ENCODE measurements at regions not wholly inside any gene's neighbourhood (a gene's known extent, or its start where the extent isn't known, plus 50 kb on each side); places are given as distances from the start of the nearest gene placed in this dataset.
"Not testable (repeated sequence)": the region's sequence is repeated elsewhere in the genome, so short reads cannot be mapped to it uniquely, and the experiment has no call there.

DNA sequence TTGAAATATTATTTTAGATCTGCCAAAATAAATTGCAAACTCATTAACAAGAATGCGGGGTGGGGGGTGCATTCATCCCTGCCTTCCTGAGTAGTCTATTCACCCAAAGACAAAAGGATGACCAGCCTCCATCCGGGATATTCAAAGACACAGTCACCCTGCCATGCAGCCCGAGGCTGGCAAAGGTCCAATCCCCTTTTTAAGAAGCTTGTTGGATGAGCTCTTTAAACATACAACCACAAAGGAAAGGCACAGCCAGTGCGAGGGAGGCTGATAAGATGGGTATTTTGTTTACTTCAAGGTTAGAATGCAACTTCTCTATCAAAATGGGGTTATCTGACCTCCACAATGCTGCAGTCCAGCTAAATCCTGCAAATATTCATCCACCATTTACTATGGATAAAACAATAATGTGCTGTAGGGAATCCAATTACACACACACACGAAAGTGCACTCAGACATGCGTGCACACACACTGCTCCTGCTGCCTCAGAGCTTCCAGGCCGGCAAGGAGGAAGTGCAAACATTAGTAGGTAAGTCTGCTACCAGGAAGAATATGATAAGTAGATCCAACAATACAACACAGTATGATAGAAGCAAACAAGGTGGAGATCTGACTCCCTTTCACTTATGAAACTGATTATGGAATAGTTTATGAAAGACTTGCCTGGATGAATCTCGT lies 133.6 kb downstream of the CCDC74A start:
- ATAC-seq; DNase-seq (ENCODE audit: missing footprints); intact Hi-C loops (cut with DNase I): not testable (repeated sequence)

DNA sequence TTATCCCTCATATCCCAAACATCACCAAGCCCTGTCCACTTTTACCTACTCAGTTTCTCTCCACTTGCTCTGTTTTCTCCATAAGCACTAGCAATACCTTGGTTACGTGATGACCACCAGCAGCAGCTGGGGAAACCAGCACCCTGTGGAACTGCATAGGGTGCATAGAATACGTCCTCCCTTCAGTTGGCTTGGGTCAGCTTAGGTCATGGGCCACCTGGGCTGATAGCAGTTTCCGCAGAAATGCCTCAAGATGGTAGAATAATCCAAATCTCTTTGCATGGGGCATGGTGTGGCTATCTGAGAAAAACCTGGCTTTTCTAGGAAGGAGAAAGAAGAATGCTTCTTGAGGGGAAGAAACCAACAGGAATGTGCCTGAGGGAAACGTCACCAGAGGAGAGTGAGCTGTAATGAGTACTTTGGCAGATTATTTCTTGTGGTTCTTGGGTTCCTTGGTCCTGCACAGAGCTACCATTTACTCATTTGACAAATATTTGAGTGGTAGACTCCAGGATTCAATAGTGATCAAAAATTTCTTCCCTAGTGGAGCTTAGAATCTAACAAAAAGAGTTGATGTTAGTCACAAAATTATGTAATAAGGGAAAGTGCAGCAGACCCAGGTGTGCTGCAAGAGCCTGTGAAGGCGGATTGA lies 134.3 kb downstream of the CCDC74A start:
- intact Hi-C loops (cut with DNase I); DNase-seq (ENCODE audit: missing footprints); ATAC-seq: not testable (repeated sequence)

- DNase-seq (ENCODE audit: missing footprints); intact Hi-C loops (cut with DNase I); ATAC-seq: not testable (repeated sequence)
Measured at GRCh38 chr2:131663501-131663900, 135.8 kb downstream of the CCDC74A start.

DNA sequence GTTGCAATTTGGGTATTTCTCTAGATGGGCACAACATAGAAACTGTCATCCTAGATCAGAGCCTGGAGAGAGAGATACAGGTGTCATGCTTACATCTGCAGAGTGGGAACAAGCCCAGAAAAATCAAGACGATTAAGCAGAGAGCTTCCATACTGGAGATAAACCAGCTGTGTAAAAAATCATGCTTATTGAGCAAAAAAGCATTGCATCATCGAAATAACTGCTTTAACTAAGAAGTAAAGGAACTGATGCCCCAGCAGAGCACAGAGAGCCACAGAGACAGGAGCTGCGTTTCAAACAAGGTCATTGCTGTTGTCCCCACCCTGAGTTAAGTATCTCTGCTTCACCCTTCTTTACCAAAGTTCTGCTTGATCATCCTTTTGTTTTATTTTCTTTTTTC lies 138.0 kb downstream of the CCDC74A start:
- DNase-seq (ENCODE audit: missing footprints); intact Hi-C loops (cut with DNase I); ATAC-seq: not testable (repeated sequence)

DNA sequence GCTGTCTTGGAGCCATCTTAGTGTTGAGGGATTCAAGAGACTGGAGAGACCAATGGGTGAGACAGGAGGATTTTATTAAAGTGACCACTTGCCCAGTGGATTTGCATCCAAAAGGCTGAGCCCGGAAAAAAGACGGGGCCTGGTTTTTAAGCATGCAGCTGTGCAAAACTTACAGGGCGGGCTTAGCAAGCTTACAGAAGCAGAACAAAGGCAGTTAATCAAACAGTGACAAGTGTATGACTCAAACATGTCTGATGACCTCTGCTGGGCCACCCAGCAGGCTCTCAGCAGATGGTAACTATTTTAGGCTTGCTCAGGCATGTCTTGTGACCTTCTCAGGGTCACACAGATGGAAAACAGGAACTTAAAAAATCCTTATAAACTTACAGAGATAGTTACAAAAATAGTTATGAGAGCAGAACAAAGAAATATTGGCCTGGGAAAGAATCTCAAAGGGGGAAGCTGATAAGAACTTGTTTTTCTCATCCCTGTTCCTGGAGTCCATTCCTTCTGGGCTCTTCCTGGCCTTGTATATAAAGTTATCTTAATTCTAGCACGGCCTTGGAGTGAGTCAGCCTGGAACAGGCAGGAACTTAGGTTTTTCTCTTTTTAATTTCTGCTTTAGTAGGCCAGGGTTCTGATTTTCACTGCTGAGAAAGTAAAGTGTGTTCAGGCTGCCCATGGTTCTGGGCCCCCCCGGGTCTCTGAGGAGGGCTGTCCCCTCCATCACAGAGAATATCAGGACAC lies 141.3 kb downstream of the CCDC74A start:
- intact Hi-C loops (cut with DNase I); DNase-seq (ENCODE audit: missing footprints); ATAC-seq: not testable (repeated sequence)

DNA sequence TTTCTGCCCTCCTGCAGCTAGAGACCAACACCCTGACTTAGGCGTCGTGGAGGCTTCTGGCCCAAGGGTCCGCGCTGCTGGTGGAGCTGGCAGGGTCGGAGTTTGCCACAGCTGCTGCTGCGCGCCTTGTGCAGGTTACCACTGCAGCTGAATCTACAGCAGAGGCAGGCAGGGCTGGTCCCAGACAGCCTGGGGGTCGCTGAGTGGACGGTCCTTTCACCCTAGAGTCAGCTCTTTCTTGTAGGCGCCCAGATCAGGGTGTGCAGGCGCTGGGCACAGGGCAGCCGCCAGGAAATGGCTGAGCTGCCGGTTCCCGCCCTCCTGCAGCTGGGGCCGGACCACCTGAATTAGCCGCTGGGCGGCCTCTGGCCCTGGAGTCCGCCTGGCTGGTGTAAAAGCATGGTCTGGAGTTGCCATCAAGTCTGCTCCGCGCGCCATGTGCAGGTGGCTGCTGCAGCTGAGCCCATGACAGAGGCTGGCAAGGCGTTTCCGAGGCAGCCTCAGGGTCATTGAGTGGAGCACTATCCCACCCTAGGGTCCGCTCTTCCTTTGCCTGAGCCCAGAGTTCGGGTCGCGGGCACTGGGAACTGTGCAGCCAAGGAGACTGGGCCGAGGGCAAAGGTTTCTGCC lies 144.3 kb downstream of the CCDC74A start:
- intact Hi-C loops (cut with DNase I), result loop anchor here (2.0 to 10.0 kb wide), 2 partner anchors 259 to 473 kb away; no protein-coding TSS in a partner anchor
- not testable (repeated sequence) for DNase-seq (ENCODE audit: missing footprints); ATAC-seq

DNA sequence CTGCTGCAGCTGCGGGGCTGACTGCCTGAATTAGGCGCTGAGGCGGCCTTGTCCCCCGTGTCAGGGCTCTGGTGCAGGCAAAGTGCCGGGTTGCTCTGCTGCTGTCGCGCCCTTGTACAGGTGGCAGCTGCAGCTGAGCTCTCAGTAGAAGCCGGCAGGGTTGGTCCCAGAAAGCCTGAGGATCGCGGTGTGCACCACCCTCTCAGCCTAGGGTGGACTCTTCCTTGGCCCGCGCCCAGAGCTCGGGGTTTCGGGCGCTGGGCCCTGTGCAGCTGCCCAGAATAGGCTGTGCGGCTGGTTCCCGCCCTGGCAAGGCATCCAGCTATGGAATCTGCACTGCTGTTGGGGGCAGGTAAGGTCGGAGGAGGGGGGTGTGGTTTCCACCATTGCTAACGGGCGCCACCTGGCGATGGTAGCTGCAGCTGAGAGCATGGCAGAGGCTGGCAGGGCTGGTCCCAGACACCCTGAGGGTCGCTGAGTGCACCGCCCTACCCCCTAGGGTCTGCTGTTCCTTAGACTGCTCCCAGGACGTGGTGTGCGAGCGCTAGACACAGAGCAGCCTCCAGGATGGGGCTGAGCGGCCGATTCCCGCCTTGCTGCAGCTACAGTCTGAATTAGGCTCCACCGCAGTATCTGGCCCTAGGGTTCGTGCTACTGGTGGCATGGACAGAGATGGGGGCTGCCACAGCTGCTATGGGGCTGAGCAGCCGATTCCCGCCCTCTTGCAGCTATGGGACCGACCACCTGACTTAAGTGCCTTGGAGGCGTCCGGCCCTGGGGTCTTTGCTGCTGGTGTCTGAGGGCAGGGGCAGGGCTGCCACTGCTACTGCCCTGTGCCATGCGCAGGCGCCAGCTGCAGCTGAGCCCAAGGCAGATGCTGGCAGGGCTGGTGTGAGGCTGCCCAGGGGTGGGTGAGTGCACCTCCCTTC lies 145.0 kb downstream of the CCDC74A start:
- intact Hi-C loops (cut with DNase I), result loop anchor here (2.0 to 10.0 kb wide), 2 partner anchors 260 to 472 kb away; no protein-coding TSS in a partner anchor
- DNase-seq (ENCODE audit: missing footprints), result not testable (repeated sequence)
- peak; percentile 97 for ATAC-seq

GRCh38 chr2:131673400-131674173 lies 145.9 kb downstream of the CCDC74A start:
- ATAC-seq (peak; percentile 92), DNase-seq (ENCODE audit: missing footprints) (peak; percentile 84)
- intact Hi-C loops (cut with DNase I), result loop anchor here (2.0 to 10.0 kb wide), 2 partner anchors 261 to 471 kb away; no protein-coding TSS in a partner anchor

- intact Hi-C loops (cut with DNase I), result loop anchor here (10.0 kb wide), 1 partner anchor 471 kb away; no protein-coding TSS in a partner anchor
- ATAC-seq (no peak), DNase-seq (ENCODE audit: missing footprints) (no peak)
Measured at GRCh38 chr2:131674174-131674507, 146.5 kb downstream of the CCDC74A start.

DNA sequence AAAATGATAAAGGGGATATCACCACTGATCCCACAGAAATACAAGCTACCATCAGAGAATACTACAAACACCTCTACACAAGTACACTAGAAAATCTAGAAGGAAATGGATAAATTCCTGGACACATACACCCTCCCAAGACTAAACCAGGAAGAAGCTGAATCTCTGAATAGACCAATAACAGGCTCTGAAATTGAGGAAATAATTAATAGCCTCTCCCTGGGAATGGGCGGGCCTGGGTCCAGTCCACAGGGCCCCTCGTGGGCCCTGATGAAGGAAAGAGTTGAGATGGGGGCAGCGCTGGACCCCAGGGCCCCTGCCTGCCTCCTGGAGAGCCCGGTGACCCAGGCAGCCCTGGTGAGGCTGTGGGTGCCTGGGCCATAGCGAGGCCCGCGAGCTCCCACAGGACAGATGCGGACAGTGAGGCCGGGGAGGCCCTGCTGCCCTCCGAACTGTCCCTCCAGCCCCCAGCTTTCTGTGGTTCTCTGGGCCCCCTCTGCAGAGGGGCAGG lies 154.0 kb downstream of the CCDC74A start:
- peak; percentile 54 for ATAC-seq
- not testable (repeated sequence) for DNase-seq (ENCODE audit: missing footprints)
- intact Hi-C loops (cut with DNase I), result loop anchor here (5.0 kb wide), 1 partner anchor 121 kb away; no protein-coding TSS in a partner anchor

DNA sequence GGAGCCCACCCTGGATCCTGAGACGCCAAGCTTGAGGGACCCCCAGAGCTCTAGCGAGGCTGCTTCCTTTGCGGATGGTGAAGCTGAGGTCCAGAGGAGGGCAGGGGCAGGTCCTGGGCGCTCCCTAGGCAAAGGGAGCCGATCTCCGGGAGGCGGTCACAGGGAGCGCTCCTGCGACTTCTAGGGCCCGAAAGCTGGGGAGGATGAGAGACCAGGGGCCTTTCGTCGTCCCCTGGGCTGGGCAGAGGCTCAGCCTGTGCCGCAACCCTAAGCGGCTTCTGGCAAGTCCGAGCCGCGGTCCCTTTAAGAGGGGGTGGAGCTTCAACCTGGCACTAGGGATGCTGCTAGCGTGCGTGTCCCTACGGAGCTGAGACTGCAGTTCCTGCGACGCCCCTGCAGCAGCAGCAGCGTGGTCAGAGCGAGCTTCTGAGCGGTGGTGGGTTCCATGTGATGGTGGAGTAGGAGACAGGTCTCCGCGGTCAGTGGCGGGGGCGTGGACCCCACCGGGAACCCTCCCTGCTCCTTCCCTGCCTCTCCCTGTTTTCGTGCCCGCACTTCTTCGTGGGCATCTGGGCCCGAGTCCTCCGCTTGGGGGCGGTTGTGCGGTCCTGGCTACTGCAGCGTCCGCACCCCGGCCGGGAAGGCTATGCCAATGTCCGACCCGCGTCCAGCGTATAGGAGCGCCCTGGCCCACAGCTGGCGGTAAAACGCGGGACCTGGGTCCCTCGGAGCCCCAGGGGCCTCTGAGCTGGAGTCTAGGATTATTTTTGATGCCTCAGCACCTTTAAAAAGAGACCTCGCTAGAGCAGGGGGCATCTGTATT lies 154.6 kb downstream of the CCDC74A start:
- DNase-seq (ENCODE audit: missing footprints) (peak; percentile 88), ATAC-seq (peak; percentile 99)
- intact Hi-C loops (cut with DNase I), result loop anchor here (5.0 kb wide), 1 partner anchor 120 kb away; no protein-coding TSS in a partner anchor

DNA sequence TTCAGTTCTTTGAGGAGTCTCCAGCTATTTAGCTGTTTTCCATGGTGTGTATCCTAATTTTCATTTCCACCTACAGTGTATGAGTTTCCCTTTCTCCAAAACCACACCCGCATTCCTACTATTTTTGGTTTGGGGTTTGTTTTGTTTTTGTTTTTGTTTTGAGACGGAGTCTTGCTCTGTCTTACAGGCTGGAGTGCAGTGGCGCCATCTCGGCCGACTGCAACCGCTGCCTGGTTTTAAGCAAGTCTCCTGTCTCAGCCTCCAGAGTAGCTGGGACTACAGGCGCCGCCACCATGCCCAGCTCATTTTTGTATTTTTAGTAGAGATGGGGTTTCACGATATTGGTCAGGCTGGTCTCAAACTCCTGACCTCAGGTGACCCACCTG lies 155.2 kb downstream of the CCDC74A start:
- DNase-seq (ENCODE audit: missing footprints), result not testable (repeated sequence)
- intact Hi-C loops (cut with DNase I), result loop anchor here (5.0 kb wide), 1 partner anchor 119 kb away; no protein-coding TSS in a partner anchor
- peak; percentile 38 for ATAC-seq

GRCh38 chr2:131684631-131685316 lies 157.1 kb downstream of the CCDC74A start:
- intact Hi-C loops (cut with DNase I), result loop anchor here (5.0 kb wide), 1 partner anchor 118 kb away; no protein-coding TSS in a partner anchor
- not testable (repeated sequence) for ATAC-seq

DNA sequence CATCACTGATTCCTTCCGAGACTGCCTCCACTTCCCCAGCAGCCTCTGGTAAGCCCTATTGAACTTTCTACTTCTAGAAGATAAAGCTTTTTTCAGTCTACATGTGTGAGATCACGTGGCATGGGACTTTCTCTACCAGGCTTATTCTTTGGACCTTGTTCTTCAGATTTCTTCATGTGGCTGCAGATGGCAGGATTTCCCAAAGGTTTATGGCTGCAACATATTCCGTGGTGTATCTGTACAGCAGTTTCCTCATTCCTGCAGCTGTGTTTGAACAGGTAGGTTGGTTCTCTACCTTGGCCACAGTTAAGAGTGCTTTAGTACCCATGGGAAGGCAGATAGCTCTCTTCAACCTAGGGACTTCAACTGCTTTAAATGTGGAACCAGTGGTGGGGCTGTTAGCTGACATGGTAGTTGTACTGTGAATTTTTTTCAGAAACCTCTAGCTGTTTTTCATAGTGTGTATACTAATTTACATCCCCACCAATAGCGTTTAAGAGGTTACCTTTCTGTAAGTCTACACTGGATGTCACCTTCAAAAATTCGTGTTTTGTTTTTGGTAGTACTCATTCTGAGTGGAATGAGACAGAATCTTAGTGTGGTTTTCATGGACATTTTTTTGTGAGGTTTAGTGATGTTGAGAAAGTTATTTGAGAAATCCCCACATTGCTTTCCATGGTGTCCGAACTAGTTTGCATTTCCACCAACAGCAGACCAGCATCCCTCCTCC lies 158.6 kb downstream of the CCDC74A start:
- DNase-seq (ENCODE audit: missing footprints); ATAC-seq; intact Hi-C loops (cut with DNase I): not testable (repeated sequence)

More at GRCh38 chr2:131684631-131685316, 157.1 kb downstream of the CCDC74A start:
- DNase-seq (ENCODE audit: missing footprints), result not testable (repeated sequence)

GRCh38 chr2:131686894-131687238 lies 159.2 kb downstream of the CCDC74A start:
- DNase-seq (ENCODE audit: missing footprints); intact Hi-C loops (cut with DNase I); ATAC-seq: not testable (repeated sequence)

Measured in Right ventricle myocardium inferior (tissue), 1 donor.